RWPE2 (cell line): ENCODE measurements at regions not wholly inside any gene's neighbourhood (a gene's known extent, or its start where the extent isn't known, plus 50 kb on each side); places are given as distances from the start of the nearest gene placed in this dataset.

Experiments
- ATAC-seq: fragments of 200-7000 bp; cut with Tn5 transposase; 3 replicates; pipeline ENCODE4 v1.9.1; 2021; ENCODE audit warnings: low read depth
- DNase-seq: peaks from one replicate; pipeline ENCODE4 v3.0.0-alpha.2; 2020; ENCODE audit warnings: low spot score
- H3K27ac ChIP-seq: fragments of 450-650 bp; 2 replicates; pipeline ENCODE4 v1.5.1; 2017; ENCODE audit warnings: mild to moderate bottlenecking; ENCODE audit not compliant: poor library complexity, severe bottlenecking
- H3K27me3 ChIP-seq: fragments of 250-450 bp; sonication (Bioruptor Pico); 2 replicates; pipeline ENCODE4 v1.5.1; 2021; ENCODE audit warnings: mild to moderate bottlenecking, moderate library complexity; ENCODE audit not compliant: insufficient read depth, poor library complexity, severe bottlenecking
- H3K36me3 ChIP-seq: fragments of 250-450 bp; sonication (Bioruptor Pico); 2 replicates; pipeline ENCODE4 v1.5.1; 2020; ENCODE audit warnings: low read depth, mild to moderate bottlenecking, moderate library complexity
- H3K4me1 ChIP-seq: fragments of 250-450 bp; sonication (Bioruptor Pico); 2 replicates; pipeline ENCODE4 v1.5.1; 2021; ENCODE audit warnings: mild to moderate bottlenecking, moderate library complexity; ENCODE audit not compliant: insufficient read depth, poor library complexity, severe bottlenecking
- H3K4me3 ChIP-seq: fragments of 250-450 bp; sonication (Bioruptor Pico); 2 replicates; pipeline ENCODE4 v1.5.1; 2021; ENCODE audit warnings: mild to moderate bottlenecking, moderate library complexity; ENCODE audit not compliant: severe bottlenecking
- H3K9me3 ChIP-seq: fragments of 250-450 bp; sonication (Bioruptor Pico); 2 replicates; pipeline ENCODE4 v1.5.1; 2021; ENCODE audit warnings: mild to moderate bottlenecking, moderate library complexity; ENCODE audit not compliant: severe bottlenecking
- CTCF ChIP-seq: fragments of 450-650 bp; IDR thresholded peaks from one replicate; pipeline ENCODE4 v1.5.1; 2017; ENCODE audit warnings: mild to moderate bottlenecking, moderate library complexity; ENCODE audit not compliant: poor library complexity, severe bottlenecking

- Histone ChIP-seq H3K4me3 (no peak overlapping the region), H3K9me3 (no peaks in the 10 kb centered on the region), H3K4me1 (peaks cover 19% of the 10 kb centered on the region), H3K27me3 (no peaks in the 10 kb centered on the region), H3K36me3 (no peaks in the 10 kb centered on the region), H3K27ac (no peak overlapping the region)
- TF ChIP-seq CTCF = no peak
- ATAC-seq = no peak
- no peak for DNase-seq
Observed at GRCh38 chr14:73764406-73765280, 50.5 kb upstream of the PNMA1 start.
